ENCODE measurements at regions not wholly inside any gene's neighbourhood (a gene's known extent, or its start where the extent isn't known, plus 50 kb on each side); places are given as distances from the start of the nearest gene placed in this dataset.
"Not testable (repeated sequence)": the region's sequence is repeated elsewhere in the genome, so short reads cannot be mapped to it uniquely, and the experiment has no call there.

- DNase-seq (ENCODE audit: low read depth) = no peak
Measured at GRCh38 chr7:11221984-11222383, 248.3 kb downstream of the PHF14 start.

DNA sequence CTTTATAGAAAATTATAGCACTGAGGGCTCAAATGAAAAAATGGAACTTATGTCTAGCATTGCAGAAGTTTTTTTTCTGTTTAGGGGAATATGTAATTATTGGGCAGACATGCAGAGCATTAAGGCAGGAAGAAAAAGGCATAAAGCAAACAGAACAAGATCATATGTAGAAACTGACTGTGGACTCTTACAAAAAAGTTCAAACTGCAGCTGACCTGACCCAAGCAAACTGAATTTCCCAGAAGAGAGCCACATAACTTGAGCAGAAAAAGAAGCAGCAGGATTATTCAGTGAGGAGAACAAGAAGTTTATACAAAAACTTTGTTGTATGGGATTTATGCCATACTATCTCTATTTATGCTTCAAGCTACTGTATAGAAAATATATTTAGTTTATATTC is 250.9 kb downstream of the PHF14 start:
- no peak for DNase-seq (ENCODE audit: low read depth)

- peak; percentile 5 for DNase-seq (ENCODE audit: low read depth)
Measured at GRCh38 chr7:11228515-11228914, 254.8 kb downstream of the PHF14 start.

GRCh38 chr7:11231190-11231589 is 257.5 kb downstream of the PHF14 start:
- DNase-seq (ENCODE audit: low read depth) = no peak

- DNase-seq (ENCODE audit: low read depth) = peak; percentile 2
Measured at GRCh38 chr7:11232462-11232861, 258.8 kb downstream of the PHF14 start.

DNA sequence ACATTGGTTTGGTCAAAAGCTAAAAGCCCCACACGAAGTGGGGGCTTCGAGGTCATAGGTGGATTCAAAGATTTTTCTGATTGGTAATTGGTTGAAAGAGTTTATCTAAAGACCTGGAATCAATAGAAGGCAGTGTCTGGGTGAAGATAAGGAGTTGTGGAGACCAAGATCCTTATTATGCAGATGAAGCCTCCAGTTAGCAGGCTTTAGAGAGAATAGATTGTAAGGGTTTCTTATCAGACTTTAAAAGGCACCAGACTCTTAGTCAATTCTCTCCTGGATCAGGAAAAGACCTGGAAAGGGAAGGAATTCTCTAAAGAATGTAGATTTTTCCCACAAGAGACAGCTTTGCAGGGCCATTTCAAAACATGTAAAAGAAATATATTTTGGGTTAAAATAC is 260.2 kb downstream of the PHF14 start:
- no peak for DNase-seq (ENCODE audit: low read depth)

GRCh38 chr7:11235491-11235890 is 261.8 kb downstream of the PHF14 start:
- no peak for DNase-seq (ENCODE audit: low read depth)

DNA sequence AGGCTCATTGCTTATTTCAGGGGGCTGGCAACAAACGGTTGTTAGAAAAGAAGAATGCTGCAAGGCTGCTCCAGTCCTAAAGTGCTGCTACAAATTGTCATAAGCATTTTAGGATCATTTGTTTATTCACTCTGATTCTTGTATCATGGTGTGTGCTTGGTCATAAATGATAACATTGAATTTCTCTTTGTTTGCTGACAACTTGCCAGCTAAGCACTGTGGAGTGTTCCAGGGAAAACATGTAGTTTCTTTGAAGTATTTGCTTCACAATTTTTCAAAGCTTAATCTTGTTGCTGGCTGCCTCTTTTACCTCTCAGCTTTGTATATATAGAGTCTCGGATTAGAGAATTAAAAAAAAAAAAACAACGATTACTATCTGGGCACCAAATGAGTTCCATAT is 263.0 kb downstream of the PHF14 start:
- no peak for DNase-seq (ENCODE audit: low read depth)

GRCh38 chr7:11237742-11238141 is 264.1 kb downstream of the PHF14 start:
- peak; percentile 2 for DNase-seq (ENCODE audit: low read depth)

DNA sequence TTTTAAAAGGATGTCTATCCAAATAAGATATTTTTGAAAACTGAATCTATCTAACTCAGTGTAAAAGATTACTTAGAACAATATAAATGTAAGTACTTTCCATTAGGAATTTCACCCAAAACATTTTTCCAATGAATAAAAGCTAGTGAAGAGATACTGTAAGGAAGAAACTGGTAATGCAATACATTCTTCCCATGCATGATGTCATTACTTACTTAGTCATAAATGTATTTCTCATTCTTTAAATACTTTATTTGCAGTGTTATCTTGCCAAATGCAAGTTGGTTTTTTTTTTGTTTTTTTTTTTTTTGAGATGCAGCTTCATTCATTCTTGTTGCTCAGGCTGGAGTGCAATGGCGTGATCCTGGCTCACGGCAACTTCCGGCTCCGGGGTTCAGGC is 265.6 kb downstream of the PHF14 start:
- no peak for DNase-seq (ENCODE audit: low read depth)

DNA sequence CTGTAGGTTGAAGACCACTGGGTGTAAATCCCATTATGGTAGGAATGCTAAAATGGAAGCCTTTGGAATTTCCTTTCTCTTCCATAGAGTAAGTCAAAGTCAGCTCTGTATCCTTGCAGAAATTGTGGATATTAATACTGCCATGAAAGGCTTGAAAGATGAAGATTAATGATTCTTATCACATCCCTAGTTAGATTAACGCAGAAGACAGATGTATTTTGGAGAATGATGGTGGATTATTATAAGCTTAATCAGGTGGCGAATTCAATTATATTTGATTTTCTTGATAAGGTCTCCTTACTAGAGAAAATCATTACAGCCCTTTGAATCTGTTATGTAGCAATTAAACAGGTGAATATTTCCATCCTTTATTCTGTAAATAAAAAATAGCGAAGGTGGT is 270.1 kb downstream of the PHF14 start:
- no peak for DNase-seq (ENCODE audit: low read depth)

- DNase-seq (ENCODE audit: low read depth) = no peak
Measured at GRCh38 chr7:11244149-11244548, 270.5 kb downstream of the PHF14 start.

DNA sequence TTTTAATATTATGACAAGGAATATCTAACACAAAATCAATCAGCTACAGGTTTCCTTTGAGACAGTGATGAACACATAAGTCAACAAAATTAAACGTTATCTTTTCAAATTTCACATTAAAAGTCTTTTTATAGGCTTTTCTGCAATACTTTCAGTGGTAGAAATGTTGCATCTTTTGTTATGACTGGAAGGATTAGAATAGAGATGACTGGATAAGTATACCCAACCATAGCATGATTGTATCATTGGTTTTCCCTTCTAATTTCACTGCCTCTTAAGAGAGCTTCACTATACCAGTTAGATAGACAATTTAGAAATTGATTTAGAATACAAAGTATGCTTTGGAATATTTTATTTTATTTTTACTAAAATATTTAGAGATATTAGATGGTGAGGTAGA is 273.9 kb downstream of the PHF14 start:
- DNase-seq (ENCODE audit: low read depth) = no peak

- DNase-seq (ENCODE audit: low read depth) = no peak
Measured at GRCh38 chr7:11251436-11251835, 277.8 kb downstream of the PHF14 start.

GRCh38 chr7:11252011-11252607 is 278.4 kb downstream of the PHF14 start:
- DNase-seq (ENCODE audit: low read depth) = no peak

DNA sequence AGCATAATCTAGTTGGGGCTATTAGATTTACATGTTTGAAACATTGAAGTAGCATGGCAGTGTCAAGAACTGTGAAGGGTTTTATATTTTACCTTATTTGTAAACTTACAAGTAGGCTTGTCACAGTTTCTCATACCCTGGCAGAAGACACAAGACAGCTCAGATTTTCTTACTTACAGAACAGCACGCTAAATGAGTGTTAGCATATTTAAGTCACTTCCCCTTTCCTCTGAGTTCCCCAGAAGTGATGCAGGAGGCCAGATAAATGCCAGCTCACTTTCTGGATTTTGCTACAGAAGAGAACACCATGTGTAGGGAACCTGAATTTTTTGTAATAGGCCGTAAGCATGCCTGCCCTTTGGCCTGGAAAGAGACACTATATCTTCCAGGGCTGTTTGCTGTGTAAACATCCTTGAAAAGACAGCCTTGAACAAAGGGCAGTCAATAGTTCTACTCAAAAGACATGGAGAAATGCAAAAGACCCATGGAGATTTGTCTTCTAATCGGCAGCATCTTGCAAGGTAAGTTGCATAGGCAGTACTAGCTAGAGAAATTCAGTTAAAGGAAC is 279.1 kb downstream of the PHF14 start:
- no peak for DNase-seq (ENCODE audit: low read depth)

- no peak for DNase-seq (ENCODE audit: low read depth)
Measured at GRCh38 chr7:11256501-11256900, 282.8 kb downstream of the PHF14 start.

DNA sequence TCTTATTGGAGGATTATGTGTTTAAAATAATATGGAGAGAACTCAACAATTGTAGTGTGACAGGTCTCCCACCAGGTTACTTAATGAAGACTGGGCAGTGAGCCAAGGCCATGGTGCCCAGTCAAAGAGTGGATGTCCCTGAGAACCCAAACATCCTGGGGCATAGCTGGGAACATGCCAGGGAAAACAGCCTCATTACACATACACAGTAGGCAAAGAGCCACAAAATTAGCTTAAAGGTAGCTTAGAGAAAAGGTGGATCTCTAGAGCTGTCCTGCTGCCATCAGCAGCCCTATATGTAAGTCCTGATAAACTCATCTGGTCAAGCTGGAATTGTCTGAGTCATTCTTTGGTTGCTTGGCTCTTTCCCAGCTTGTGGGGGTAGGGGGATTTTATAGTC is 287.8 kb downstream of the PHF14 start:
- no peak for DNase-seq (ENCODE audit: low read depth)

- no peak for DNase-seq (ENCODE audit: low read depth)
Measured at GRCh38 chr7:11266101-11266500, 292.4 kb downstream of the PHF14 start.

DNA sequence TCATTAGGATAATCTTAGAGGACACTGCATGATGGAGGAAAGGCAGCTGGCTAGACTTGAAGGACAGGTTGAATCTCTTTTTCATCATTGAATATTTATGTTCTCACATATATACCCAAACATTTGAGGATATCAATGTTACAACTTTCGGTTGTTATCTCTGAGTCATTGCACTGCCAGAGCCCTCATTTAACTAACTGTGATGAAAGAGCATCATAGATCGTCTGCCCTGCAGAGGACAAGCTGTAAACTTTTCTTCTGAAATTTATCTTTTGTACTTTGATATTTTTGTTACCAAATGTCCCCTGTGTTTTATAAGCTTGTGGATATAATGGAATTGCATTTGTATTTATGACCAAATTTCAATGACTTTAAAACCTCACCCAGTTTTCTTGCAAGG is 298.7 kb downstream of the PHF14 start:
- DNase-seq (ENCODE audit: low read depth) = no peak

DNA sequence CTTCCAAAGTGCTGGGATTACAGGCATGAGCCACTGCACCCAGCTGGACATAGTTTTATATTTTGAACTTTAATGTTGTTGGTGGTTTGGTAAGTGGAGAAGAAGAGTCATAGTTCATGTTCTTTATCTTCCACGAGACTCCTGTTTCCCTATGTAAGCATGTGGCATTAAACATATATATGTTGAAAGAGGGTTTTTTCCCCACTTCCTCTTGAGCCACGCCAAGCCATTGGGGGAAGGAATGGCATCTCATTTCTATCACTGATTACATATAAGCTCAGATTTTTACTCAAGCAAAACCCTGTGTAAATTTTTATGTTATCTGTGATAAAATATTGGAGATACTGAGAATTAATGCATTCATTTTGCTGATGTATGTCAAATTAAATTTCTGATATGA is 300.4 kb downstream of the PHF14 start:
- DNase-seq (ENCODE audit: low read depth) = no peak

DNA sequence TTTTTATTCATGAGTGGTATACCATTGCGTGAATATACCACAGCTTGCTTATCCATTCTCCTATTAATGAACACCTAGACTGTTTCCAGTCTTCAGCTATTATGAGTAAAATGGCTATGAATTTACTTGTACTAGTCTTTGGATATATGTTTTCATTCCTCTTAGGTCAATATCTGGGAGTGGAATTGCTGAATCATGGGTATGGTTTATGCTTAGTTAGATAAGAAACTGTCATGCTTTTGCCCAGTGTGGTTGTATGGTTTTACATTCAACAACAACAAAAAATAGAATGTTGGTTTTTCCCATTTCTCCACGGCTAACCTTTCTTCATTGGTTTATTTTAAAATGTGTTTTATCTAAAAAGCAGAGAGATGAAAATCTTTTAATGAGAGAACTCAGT is 308.3 kb downstream of the PHF14 start:
- no peak for DNase-seq (ENCODE audit: low read depth)

- DNase-seq (ENCODE audit: low read depth) = not testable (repeated sequence)
Measured at GRCh38 chr7:11283584-11283983, 309.9 kb downstream of the PHF14 start.

- no peak for DNase-seq (ENCODE audit: low read depth)
Measured at GRCh38 chr7:11290863-11291262, 317.2 kb downstream of the PHF14 start.
